Prostate gland (tissue), 2 donors: ENCODE measurements at regions not wholly inside any gene's neighbourhood (a gene's known extent, or its start where the extent isn't known, plus 50 kb on each side); places are given as distances from the start of the nearest gene placed in this dataset.

Source experiments
- CTCF ChIP-seq, 4 experiments: fragments of 200-600 bp in 2 of 4; fragments of 450-650 bp in 2 of 4; sonication (generic) in 2 of 4; IDR thresholded peaks; 1 replicate in 3 of 4; 2 replicates in 1 of 4; pipeline ENCODE4 v1.5.1; 2016 to 2019; ENCODE audit warnings: antibody characterized with exemption in 4 of 4, mild to moderate bottlenecking in 2 of 4, moderate library complexity in 2 of 4
- POLR2A ChIP-seq: fragments of 450-650 bp; IDR thresholded peaks from one replicate; pipeline ENCODE4 v1.6.1; 2016; ENCODE audit warnings: antibody characterized with exemption, mild to moderate bottlenecking
- POLR2AphosphoS5 ChIP-seq: sonication (generic); formaldehyde crosslinking; IDR thresholded peaks from one replicate; pipeline ENCODE4 v1.6.1; 2017; ENCODE audit warnings: antibody characterized with exemption

DNA sequence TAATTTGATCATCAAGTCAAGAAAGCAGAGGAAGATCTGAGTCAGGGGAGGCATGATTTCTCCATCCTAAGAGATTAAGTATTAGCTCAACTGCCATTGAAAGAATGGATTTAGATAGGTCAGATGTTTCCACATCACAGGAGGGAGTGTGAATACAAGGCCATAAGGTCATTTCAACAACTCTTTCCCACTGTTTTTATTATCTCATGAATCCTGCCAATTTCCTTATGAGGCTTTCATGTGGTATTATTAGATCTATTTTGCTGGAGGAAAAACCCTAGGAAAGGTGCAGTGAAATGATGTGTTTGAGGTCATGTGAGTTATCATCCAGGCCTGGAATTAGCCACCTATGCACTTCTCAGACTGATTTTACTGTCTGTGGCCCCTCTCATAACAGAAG is 269.0 kb downstream of the NOVA1 start:
- TF ChIP-seq CTCF (IDR thresholded peaks at IDR 0.05) (no peak), POLR2AphosphoS5 (no peak), POLR2A (no peak)
